CD14-positive monocyte (primary cell): ENCODE measurements at regions not wholly inside any gene's neighbourhood (a gene's known extent, or its start where the extent isn't known, plus 50 kb on each side); places are given as distances from the start of the nearest gene placed in this dataset.

Source experiments
- DNase-seq, 3 donors: peaks; one replicate each; pipeline ENCODE4 v3.0.0-alpha.2; 2011 to 2022
- H2AFZ ChIP-seq: 2 replicates; pipeline ENCODE4 v1.6.0; 2012; ENCODE audit warnings: mild to moderate bottlenecking, low read depth, low read length, inconsistent platforms; ENCODE audit not compliant: insufficient read depth, poor library complexity, severe bottlenecking
- H3K27ac ChIP-seq, 2 donors: 1 replicate in 1 of 2; 2 replicates in 1 of 2; pipeline ENCODE4 v1.5.1; 2012 to 2013; ENCODE audit warnings: low read length in 2 of 2, control low read depth in 1 of 2, inconsistent platforms in 1 of 2, low read depth in 1 of 2, mild to moderate bottlenecking in 1 of 2
- H3K27me3 ChIP-seq, 2 donors: one replicate each; pipeline versions ENCODE4 v1.6.0 to v1.6.1; 2011 to 2013; ENCODE audit warnings: low read length in 2 of 2; ENCODE audit not compliant: control insufficient read depth in 2 of 2, insufficient read depth in 2 of 2
- H3K36me3 ChIP-seq, 2 donors: replicated peaks in 1 of 2; 1 replicate in 1 of 2; 2 replicates in 1 of 2; pipeline versions ENCODE4 v1.5.1 to v1.6.1; 2012 to 2013; ENCODE audit warnings: low read length in 2 of 2, control low read depth in 1 of 2, inconsistent platforms in 1 of 2, mild to moderate bottlenecking in 1 of 2; ENCODE audit not compliant: insufficient read depth in 2 of 2, control insufficient read depth in 1 of 2
- H3K4me1 ChIP-seq, 2 donors: 1 replicate in 1 of 2; 2 replicates in 1 of 2; pipeline versions ENCODE4 v1.5.1 to v1.6.1; 2012 to 2013; ENCODE audit warnings: low read length in 2 of 2, control low read depth in 1 of 2, inconsistent platforms in 1 of 2, mild to moderate bottlenecking in 1 of 2, moderate library complexity in 1 of 2; ENCODE audit not compliant: insufficient read depth in 2 of 2, control insufficient read depth in 1 of 2
- H3K4me2 ChIP-seq: replicated peaks from 2 replicates; pipeline ENCODE3; 2012; ENCODE audit warnings: low read length, moderate library complexity, mild to moderate bottlenecking; ENCODE audit not compliant: poor library complexity, severe bottlenecking; ENCODE audit errors: extremely low read depth
- H3K4me3 ChIP-seq, 3 experiments: fragments of 200-600 bp in 1 of 3; sonication (generic) in 1 of 3; replicated peaks in 1 of 3; 1 replicate in 2 of 3; 2 replicates in 1 of 3; pipeline ENCODE4 v1.5.1; 2011 to 2013; ENCODE audit warnings: low read length in 3 of 3, mild to moderate bottlenecking in 3 of 3, control low read depth in 2 of 3, low read depth in 2 of 3, inconsistent platforms in 1 of 3, moderate library complexity in 1 of 3
- H3K79me2 ChIP-seq: 2 replicates; pipeline ENCODE4 v1.6.0; 2012; ENCODE audit warnings: mild to moderate bottlenecking, control low read depth, inconsistent platforms, low read length, moderate library complexity; ENCODE audit not compliant: insufficient read depth
- H3K9ac ChIP-seq: 2 replicates; pipeline ENCODE4 v1.6.0; 2017; ENCODE audit warnings: low read length, mild to moderate bottlenecking; ENCODE audit not compliant: insufficient read depth, poor library complexity, severe bottlenecking
- H3K9me3 ChIP-seq, 2 donors: replicated peaks in 1 of 2; 1 replicate in 1 of 2; 2 replicates in 1 of 2; pipeline versions ENCODE4 v1.5.1 to v1.6.1; 2012 to 2013; ENCODE audit warnings: low read length in 2 of 2, control low read depth in 1 of 2; ENCODE audit not compliant: control insufficient read depth in 1 of 2, insufficient read depth in 1 of 2
- H4K20me1 ChIP-seq: 2 replicates; pipeline ENCODE4 v1.6.0; 2012; ENCODE audit warnings: mild to moderate bottlenecking, low read length, control low read depth, moderate library complexity; ENCODE audit not compliant: insufficient read depth
- H3K27ac Mint-ChIP-seq, 7 donors: one replicate each; pipeline ENCODE4 v1.8.0; 2020; ENCODE audit warnings: mild to moderate bottlenecking in 7 of 7, mixed read lengths in 7 of 7, moderate library complexity in 6 of 7, inconsistent platforms in 2 of 7
- H3K27me3 Mint-ChIP-seq, 3 donors: one replicate each; pipeline ENCODE4 v1.8.0; 2021 to 2022; ENCODE audit warnings: low read depth in 3 of 3, mild to moderate bottlenecking in 3 of 3, mixed read lengths in 3 of 3, moderate library complexity in 3 of 3, inconsistent platforms in 1 of 3
- H3K36me3 Mint-ChIP-seq, 2 donors: one replicate each; pipeline ENCODE4 v1.8.0; 2020; ENCODE audit warnings: mixed read lengths in 2 of 2, inconsistent platforms in 1 of 2, mild to moderate bottlenecking in 1 of 2
- H3K4me1 Mint-ChIP-seq: one replicate; pipeline ENCODE4 v1.8.0; 2020; ENCODE audit warnings: mild to moderate bottlenecking, mixed read lengths
- H3K4me3 Mint-ChIP-seq, 2 donors: one replicate each; pipeline ENCODE4 v1.8.0; 2020; ENCODE audit warnings: mild to moderate bottlenecking in 2 of 2, mixed read lengths in 2 of 2, moderate library complexity in 1 of 2
- H3K9me3 Mint-ChIP-seq, 7 donors: one replicate each; pipeline ENCODE4 v1.8.0; 2020 to 2022; ENCODE audit warnings: mixed read lengths in 7 of 7, mild to moderate bottlenecking in 6 of 7, moderate library complexity in 6 of 7, inconsistent platforms in 2 of 7
- WGBS: methylation state at CpG from one replicate; pipeline ENCODE4 v1.1.5; 2013; ENCODE audit warnings: missing lambda C conversion rate; ENCODE audit not compliant: insufficient coverage; 5-methylcytosine and 5-hydroxymethylcytosine counted together
- intact Hi-C, 2 donors: fragments of 100-400 bp; cut with micrococcal nuclease; formaldehyde crosslinking; loops; one replicate each; pipeline versions ENCODE4 v1.15.0 to v1.15.1; 2023
- TF ChIP-seq, protein P1 (sequence below): fragments of 200-600 bp; IDR thresholded peaks from one replicate; pipeline ENCODE4 v1.8.0; 2022; ENCODE audit warnings: antibody characterized with exemption, mild to moderate bottlenecking

DNA sequence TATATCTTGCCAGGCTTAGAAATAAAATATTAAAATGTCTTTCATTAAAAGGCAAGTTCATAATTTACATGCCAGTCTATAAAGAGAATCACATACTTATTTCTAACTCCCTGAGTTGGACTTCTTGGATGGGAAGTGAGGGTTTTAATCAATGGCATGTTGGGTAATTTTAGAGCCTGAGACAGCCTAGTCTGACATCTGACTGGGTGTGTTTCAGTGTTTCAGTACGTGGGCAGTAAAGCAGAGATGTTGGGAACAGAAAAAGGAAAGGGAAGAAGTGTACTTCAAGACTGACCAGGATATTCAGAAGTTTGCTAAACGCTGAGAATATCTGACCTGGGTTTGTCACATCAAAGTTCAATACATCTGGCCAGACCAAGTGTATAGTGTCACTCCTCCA lies 171.8 kb downstream of the BTG1 start:
- Mint-ChIP-seq H3K27me3 (peaks cover 0 to 2% (median 0%) of the 10 kb centered on the region in 3 donors), H3K27ac (no peak overlapping the region), H3K4me1 (peaks cover 7% of the 10 kb centered on the region), H3K36me3 (no peaks in the 10 kb centered on the region), H3K4me3 (no peak overlapping the region), H3K9me3 (peaks cover 4 to 9% (median 6%) of the 10 kb centered on the region in 7 donors)
- H2AFZ ChIP-seq = no peak overlapping the region
- no peak for DNase-seq
- WGBS = 71% methylated on average over 2 of the region's 2 CpGs
- H3K9me3 ChIP-seq = peaks cover 0 to 7% of the 10 kb centered on the region in 2 donors
- H3K27me3 ChIP-seq = no peaks in the 10 kb centered on the region
- H3K4me1 ChIP-seq = peaks cover 0 to 8% of the 10 kb centered on the region in 2 donors
- TF ChIP-seq, protein P1, sequence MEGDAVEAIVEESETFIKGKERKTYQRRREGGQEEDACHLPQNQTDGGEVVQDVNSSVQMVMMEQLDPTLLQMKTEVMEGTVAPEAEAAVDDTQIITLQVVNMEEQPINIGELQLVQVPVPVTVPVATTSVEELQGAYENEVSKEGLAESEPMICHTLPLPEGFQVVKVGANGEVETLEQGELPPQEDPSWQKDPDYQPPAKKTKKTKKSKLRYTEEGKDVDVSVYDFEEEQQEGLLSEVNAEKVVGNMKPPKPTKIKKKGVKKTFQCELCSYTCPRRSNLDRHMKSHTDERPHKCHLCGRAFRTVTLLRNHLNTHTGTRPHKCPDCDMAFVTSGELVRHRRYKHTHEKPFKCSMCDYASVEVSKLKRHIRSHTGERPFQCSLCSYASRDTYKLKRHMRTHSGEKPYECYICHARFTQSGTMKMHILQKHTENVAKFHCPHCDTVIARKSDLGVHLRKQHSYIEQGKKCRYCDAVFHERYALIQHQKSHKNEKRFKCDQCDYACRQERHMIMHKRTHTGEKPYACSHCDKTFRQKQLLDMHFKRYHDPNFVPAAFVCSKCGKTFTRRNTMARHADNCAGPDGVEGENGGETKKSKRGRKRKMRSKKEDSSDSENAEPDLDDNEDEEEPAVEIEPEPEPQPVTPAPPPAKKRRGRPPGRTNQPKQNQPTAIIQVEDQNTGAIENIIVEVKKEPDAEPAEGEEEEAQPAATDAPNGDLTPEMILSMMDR = no peak
- intact Hi-C loops = no loop called here
- no peaks in the 10 kb centered on the region for H3K79me2 ChIP-seq
- H3K4me3 ChIP-seq = no peak overlapping the region
- no peak overlapping the region for H3K27ac ChIP-seq
- H4K20me1 ChIP-seq = no peaks in the 10 kb centered on the region
- H3K36me3 ChIP-seq = no peaks in the 10 kb centered on the region
- H3K4me2 ChIP-seq = no peak overlapping the region
- no peak overlapping the region for H3K9ac ChIP-seq

DNA sequence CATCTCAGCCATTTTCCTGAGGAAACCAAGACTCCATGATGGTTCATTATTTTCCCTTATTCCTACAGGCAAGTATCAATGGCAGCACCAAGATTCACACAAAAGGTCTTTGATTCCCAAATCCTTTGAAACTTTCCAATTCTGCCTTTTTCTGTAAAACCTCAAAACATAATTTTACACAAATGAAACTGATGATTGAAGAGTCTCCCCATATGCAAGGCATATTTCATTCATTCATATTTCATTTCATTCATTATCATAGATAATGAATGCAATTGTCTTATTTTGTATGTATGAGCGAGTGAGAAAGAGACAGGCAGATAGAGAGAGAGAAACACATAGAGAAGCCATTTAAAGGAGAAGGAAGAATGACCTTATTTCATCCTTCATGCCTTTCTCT lies 172.8 kb downstream of the BTG1 start:
- H2AFZ ChIP-seq = no peak overlapping the region
- Mint-ChIP-seq H3K27ac (no peak overlapping the region), H3K4me3 (no peak overlapping the region), H3K36me3 (no peaks in the 10 kb centered on the region), H3K27me3 (no peaks in the 10 kb centered on the region), H3K4me1 (no peaks in the 10 kb centered on the region), H3K9me3 (peaks cover 4 to 9% (median 6%) of the 10 kb centered on the region in 7 donors)
- no peaks in the 10 kb centered on the region for H3K27me3 ChIP-seq
- H3K9me3 ChIP-seq = peaks cover 0 to 7% of the 10 kb centered on the region in 2 donors
- H3K27ac ChIP-seq = no peak overlapping the region
- H3K79me2 ChIP-seq = no peaks in the 10 kb centered on the region
- no peak overlapping the region for H3K4me3 ChIP-seq
- TF ChIP-seq, protein P1 = no peak
- no peak for DNase-seq
- H3K36me3 ChIP-seq = no peaks in the 10 kb centered on the region
- intact Hi-C loops = no loop called here
- no CpG with 5 or more reads among the region's 1 CpG for WGBS
- H3K9ac ChIP-seq = no peak overlapping the region
- no peaks in the 10 kb centered on the region for H4K20me1 ChIP-seq
- no peak overlapping the region for H3K4me2 ChIP-seq
- no peaks in the 10 kb centered on the region for H3K4me1 ChIP-seq
